HG03457 (cell line): ENCODE measurements at regions not wholly inside any gene's neighbourhood (a gene's known extent, or its start where the extent isn't known, plus 50 kb on each side); places are given as distances from the start of the nearest gene placed in this dataset.
"Not testable (repeated sequence)": the region's sequence is repeated elsewhere in the genome, so short reads cannot be mapped to it uniquely, and the experiment has no call there.

Experiments used
- ATAC-seq: cut with Tn5 transposase; IDR thresholded peaks from one replicate; pipeline ENCODE4 v1.9.1; 2021; ENCODE audit warnings: moderate number of reproducible peaks; ENCODE audit not compliant: unreplicated experiment

GRCh38 chr4:138348055-138348454 lies 105.9 kb upstream of the SLC7A11 start:
- peak; percentile 59 for ATAC-seq

GRCh38 chr4:138347561-138347960 lies 105.4 kb upstream of the SLC7A11 start:
- no peak for ATAC-seq

DNA sequence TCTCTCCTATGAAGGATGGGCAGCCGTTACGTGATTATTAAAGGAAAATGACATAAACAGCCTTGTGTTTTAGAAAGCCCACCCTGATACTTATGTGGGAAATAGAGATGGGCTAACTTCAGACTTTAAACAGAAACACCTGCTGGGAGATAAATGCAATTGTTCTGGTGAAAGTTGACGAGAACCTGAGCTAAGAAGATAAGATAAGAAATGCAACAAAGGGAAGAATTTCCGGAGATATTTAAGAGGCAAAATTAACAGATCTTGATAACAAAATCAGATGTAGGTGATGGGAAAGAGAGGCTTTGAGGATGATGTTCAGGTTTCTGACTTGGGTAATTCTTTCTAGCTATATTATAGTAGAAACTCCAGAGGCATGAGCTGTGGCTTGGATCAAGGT lies 102.7 kb upstream of the SLC7A11 start:
- ATAC-seq = no peak

- no peak for ATAC-seq
Measured at GRCh38 chr4:138344054-138344453, 101.9 kb upstream of the SLC7A11 start.

- ATAC-seq = peak; percentile 85
Measured at GRCh38 chr4:138341739-138342415, 99.7 kb upstream of the SLC7A11 start.

DNA sequence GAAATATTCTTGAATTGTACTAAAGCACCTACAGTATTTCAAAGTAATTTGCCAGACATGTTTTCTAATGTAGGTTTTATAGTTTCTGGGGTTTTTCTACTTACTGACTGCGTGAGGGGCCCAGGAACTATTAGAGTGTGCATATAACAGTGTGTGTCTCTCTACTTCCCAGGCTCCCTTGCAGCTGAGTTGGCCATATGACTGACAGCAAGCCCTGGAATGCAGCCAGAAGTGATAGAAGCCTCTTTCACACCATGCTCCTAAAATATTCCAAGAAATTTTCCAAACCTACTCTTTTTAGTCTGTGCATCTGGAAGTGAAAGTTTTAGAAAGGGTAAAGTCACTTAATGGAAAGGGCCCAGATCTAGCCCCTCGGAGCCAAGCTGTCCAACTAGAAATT lies 96.7 kb upstream of the SLC7A11 start:
- no peak for ATAC-seq

DNA sequence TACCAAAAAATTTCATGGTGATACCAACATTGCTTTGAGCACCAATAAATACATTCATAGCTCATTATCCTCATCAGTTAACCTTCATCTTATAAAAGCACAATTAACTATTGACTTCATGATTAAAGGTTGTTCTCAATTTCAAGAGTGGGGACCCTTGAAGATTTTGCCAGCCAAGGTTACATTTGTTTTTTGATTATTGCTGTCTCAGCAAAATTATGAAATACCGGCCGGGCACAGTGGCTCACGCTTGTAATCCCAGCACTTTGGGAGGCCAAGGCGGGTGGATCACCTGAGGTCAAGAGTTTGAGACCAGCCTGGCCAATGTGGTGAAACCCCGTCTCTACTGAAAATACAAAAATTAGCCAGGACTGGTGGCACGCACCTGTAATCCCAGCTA lies 96.1 kb upstream of the SLC7A11 start:
- ATAC-seq = not testable (repeated sequence)

DNA sequence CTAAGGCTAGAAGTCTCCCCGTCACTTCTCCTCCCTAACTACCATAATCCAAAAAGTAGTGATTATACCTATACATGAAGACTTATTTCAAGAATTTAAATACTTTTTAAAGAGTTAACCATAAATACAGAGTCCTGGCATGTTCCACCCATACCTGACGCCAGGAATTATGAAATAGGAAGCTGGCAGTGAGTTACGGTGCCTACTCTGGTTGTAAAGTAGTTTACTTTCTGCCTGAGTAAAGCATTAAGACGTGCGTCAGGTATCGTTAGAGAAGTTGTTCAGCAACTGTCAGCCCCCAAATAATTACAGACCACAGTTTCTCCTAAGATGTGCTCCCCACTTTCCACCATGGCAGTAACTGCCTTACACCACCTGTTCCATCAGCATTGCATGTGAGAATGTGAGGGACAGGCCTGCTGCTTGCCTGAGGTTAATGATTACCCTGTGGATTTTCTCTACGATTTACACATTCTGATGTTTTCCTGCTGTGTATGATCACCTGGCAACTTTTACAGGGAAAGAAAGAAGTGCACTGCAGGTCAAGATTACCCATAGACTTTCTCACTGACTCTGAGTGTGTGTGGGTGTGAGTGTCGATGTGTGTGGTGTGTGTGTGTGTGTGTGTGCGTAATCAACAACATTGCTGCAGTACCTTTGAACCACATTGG lies 92.3 kb upstream of the SLC7A11 start:
- no peak for ATAC-seq

DNA sequence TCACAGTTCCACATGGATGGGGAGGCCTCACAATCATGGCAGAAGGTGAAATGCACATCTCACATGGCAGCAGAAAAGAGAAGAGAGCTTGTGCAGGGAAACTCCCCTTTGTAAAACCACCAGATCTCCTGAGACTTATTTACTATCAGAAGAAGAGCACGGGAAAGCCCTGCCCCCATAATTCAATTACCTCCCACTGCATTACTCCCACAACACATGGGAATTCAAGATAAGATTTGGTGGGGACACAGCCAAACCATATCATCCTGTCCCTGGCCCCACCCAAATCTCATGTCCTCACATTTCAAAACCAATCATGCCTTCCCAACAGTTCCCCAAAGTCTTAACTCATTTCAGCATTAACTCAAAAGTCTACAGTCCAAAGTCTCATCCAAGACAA lies 90.3 kb upstream of the SLC7A11 start:
- not testable (repeated sequence) for ATAC-seq

DNA sequence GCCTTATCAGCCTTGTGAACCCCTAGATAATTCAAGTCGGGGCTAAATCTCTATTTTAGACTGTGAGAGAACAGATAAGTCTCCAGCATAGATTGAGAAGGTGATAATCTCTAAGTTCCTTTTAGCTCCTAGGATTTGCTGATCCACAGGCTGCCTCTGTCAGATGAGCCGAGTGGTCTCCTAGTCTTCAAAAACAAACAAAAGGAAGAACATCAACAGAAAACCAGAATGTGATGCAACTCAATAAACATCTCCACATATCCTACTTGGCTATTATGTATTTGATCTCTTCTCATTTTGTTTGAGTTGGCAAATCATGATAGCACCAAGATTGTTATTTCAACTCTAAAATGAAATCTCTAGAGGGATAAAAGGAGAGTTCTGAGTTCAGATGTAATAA lies 88.4 kb upstream of the SLC7A11 start:
- no peak for ATAC-seq

DNA sequence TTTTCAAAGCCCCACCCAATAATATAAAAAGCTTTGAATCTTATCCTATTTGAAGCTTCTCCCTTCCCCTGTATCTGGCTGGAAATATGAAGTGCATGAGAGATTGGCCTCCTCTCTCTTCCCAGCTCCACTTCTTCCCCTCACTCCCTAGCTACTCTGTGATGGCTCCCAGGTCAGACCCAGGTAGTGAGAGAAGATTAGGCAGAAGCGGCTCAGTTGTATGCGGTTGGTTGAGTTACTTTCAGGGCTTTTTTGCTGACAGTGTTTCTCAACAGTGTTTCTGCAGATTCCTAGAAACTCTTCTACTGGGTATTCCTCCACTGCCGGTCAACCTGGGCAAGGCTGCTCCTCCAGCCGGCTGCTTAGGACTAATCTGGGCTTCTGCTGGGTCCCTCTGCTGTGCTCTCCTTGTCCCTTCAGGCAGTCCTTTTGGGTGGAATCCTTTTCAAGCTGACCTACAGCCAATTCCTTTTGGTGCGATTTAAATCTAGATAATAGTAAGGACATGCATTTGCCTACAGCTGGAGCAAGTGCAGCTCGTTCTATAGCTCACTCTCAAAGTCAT lies 87.4 kb upstream of the SLC7A11 start:
- no peak for ATAC-seq

DNA sequence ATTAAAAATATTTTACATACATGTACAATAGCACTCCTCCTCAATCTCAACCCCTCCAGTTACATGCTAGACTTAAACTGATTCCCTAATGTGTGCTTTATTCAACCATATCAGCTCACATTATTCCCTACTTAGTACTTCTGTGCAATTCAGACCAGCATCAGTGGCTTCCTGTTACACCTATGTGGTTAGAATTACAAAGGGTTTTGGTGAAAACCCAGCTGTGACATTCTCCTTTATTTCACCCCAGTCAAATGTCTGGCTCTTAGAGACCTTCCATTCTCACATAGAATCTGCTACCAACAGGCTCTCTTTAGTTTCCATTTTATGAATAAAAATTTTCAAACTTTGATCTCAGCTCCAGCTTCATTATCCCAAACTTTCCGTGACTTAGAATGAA lies 85.2 kb upstream of the SLC7A11 start:
- no peak for ATAC-seq

DNA sequence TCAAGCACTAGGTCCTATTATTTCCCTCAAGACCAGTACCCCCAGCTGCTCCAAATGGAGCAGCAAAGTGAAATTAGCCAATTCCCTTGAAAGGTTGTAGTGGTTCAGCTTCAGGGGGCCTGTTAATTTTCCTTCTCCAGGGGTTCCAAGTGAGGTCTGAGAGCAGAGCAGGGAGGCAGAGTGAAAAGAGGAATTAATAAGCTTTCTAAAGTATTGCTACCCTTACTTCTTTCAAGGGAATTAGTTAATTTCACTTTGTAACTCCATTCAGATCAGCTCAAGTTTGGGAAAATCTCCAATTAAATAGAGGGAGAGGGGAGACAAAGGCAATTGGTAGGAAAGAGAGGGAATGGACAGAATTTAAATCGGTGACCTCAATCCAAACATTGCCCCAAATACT lies 78.7 kb upstream of the SLC7A11 start:
- no peak for ATAC-seq

DNA sequence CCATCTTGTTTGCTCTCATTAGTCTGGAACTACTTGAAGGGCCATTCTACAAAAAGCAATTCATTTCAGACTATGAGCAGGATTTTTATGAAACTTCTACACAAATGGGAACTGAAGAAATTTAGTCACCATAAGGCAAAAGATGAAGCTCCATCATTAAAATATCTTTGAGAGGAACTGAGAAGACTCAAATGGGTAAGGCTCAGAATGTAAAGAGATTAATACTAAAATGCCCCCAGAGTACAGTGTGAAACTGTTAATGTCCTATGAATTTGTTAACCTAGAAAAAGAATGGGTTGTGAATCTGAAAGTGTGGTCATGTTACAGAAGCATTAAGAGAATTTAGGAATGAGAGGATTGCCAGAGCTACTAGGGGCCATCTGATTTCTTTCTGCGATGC lies 77.9 kb upstream of the SLC7A11 start:
- ATAC-seq = no peak

- no peak for ATAC-seq
Measured at GRCh38 chr4:138317175-138317748, 75.1 kb upstream of the SLC7A11 start.

DNA sequence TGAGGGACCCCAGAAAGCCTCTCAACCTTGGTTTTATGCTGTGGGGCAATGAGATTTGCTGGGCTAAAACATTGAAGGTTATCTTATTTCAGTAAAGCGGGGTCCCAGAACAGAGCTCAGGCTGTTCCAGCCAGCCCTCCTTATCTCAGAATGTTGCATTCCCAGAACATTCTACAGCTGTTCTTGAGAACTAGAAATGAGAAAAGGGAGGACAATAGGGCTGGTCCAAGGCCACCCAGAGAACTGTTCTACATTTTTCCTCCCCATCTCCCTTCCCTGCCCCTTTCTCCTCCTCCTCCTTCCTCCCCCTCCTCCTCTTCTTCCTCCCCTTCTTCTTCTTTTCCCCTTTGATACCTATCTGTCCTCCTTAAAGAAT lies 70.4 kb upstream of the SLC7A11 start:
- no peak for ATAC-seq

- ATAC-seq = no peak
Measured at GRCh38 chr4:138311771-138312535, 69.8 kb upstream of the SLC7A11 start.

DNA sequence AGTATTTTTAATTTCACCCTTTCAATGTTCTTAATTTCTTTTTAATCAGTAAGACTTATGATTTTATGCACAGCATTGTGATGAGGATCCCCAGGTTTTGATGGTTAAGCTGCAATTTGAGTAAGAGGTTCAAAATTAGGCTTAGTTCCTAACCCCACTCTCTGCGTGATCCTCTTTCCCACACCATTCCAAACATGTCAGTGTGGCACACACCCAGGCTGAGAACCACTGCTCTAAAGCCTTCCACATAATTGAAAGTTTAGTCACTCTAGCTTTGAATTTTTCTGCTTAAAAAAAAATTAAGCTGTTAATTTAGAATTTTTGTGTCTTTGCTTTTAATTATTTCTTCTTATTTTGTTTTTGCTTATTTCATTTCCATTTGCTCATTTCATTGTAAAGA lies 68.8 kb upstream of the SLC7A11 start:
- no peak for ATAC-seq

- no peak for ATAC-seq
Measured at GRCh38 chr4:138310498-138310897, 68.3 kb upstream of the SLC7A11 start.

DNA sequence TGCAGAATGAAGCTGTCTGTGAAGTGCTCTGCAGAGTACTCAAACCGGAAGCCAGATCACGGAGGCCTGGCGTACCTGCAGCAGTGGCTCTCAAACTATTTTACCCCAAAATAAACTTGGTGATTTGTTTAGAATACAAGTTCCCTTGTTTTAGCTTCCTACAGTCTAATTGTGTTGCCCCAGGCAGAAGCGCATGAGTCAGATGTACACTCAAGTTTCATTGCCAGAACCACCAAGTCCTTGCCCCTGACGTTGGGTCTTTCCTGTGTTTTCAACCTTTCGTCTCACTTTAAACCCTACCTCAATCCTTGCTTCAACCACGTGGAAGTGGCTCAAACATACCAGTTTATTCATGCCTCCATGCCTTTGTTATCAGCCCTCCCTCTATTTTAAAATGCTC lies 66.2 kb upstream of the SLC7A11 start:
- no peak for ATAC-seq

GRCh38 chr4:138307319-138307718 lies 65.2 kb upstream of the SLC7A11 start:
- no peak for ATAC-seq
